Heart left ventricle (tissue), 13 donors: ENCODE measurements at regions not wholly inside any gene's neighbourhood (a gene's known extent, or its start where the extent isn't known, plus 50 kb on each side); places are given as distances from the start of the nearest gene placed in this dataset.

Experiments
- CTCF ChIP-seq, 12 donors: fragments of 200-600 bp; sonication (generic) in 4 of 12; IDR thresholded peaks; one replicate each; pipeline versions ENCODE4 v1.5.0 to v1.8.0; 2018 to 2022; ENCODE audit warnings: antibody characterized with exemption in 12 of 12, mild to moderate bottlenecking in 5 of 12
- POLR2A ChIP-seq, 2 donors: fragments of 450-650 bp; IDR thresholded peaks; one replicate each; pipeline ENCODE4 v1.6.1; 2017; ENCODE audit warnings: antibody characterized with exemption in 2 of 2, mild to moderate bottlenecking in 2 of 2, moderate library complexity in 2 of 2
- donor health status: ischemic (EF 13 %, LVEDD 7.1; RV severe dilation, severe dysfunction).
- donor health status: DM: no; HTN: yes; CAD: no.
- donor health status: DM: no; HTN: no; CAD: no.
- donor health status: ischemic (EF 25% LVEDD 6.9; RV normal size, moderate dysfunction).
- donor health status: ischemic (EF 25% LVEDD 5.7; RV mildly dilated, moderate dysfunction).
- donor health status: ischemic (EF 35%, LVEDD 5.7; RV mildly dilated, moderate dysfunction).
- donor health status: nonischemic (EF 11% LVEDD 7.7; RV severe dilation, severe dysfunction).
- donor health status: DM: yes; HTN: yes; CAD: no.
- donor health status: PGD.
- donor health status: ischemic (EF 29% LVEDD 5.4; RV normal size, mild dysfunction).
- donor health status: nonischemic (EF 23%, LVEDD 6.1; RV moderate dilation, normal function).

GRCh38 chr18:60599267-60599666 is 226.7 kb upstream of the MC4R start:
- TF ChIP-seq CTCF (IDR thresholded peaks at IDR 0.05), result no peak
- TF ChIP-seq POLR2A (IDR thresholded peaks at IDR 0.05), result no peak
